ENCODE measurements at regions not wholly inside any gene's neighbourhood (a gene's known extent, or its start where the extent isn't known, plus 50 kb on each side); places are given as distances from the start of the nearest gene placed in this dataset.
"Not testable (repeated sequence)": the region's sequence is repeated elsewhere in the genome, so short reads cannot be mapped to it uniquely, and the experiment has no call there.

- no peak for DNase-seq (ENCODE audit: low read depth)
Observed at GRCh38 chr14:45976001-45976400, 675.6 kb downstream of the RPL10L start.

GRCh38 chr14:45972416-45972815 is 679.2 kb downstream of the RPL10L start:
- no peak for DNase-seq (ENCODE audit: low read depth)

- DNase-seq (ENCODE audit: low read depth) = no peak
Observed at GRCh38 chr14:45970621-45971020, 681.0 kb downstream of the RPL10L start.

GRCh38 chr14:45968037-45968436 is 683.5 kb downstream of the RPL10L start:
- DNase-seq (ENCODE audit: low read depth) = no peak

- DNase-seq (ENCODE audit: low read depth) = no peak
Observed at GRCh38 chr14:45949479-45949878, 696.5 kb upstream of the MIS18BP1 start.

GRCh38 chr14:45947830-45948229 is 694.8 kb upstream of the MIS18BP1 start:
- DNase-seq (ENCODE audit: low read depth) = no peak

GRCh38 chr14:45946251-45946650 is 693.2 kb upstream of the MIS18BP1 start:
- DNase-seq (ENCODE audit: low read depth) = no peak

GRCh38 chr14:45940318-45940717 is 687.3 kb upstream of the MIS18BP1 start:
- DNase-seq (ENCODE audit: low read depth) = no peak

- DNase-seq (ENCODE audit: low read depth) = no peak
Observed at GRCh38 chr14:45939572-45939971, 686.6 kb upstream of the MIS18BP1 start.

GRCh38 chr14:45919995-45920394 is 667.0 kb upstream of the MIS18BP1 start:
- not testable (repeated sequence) for DNase-seq (ENCODE audit: low read depth)

GRCh38 chr14:45916340-45916953 is 663.4 kb upstream of the MIS18BP1 start:
- DNase-seq (ENCODE audit: low read depth) = no peak

GRCh38 chr14:45907782-45908181 is 654.8 kb upstream of the MIS18BP1 start:
- no peak for DNase-seq (ENCODE audit: low read depth)

GRCh38 chr14:45906257-45906656 is 653.3 kb upstream of the MIS18BP1 start:
- no peak for DNase-seq (ENCODE audit: low read depth)

- DNase-seq (ENCODE audit: low read depth) = no peak
Observed at GRCh38 chr14:45905672-45906071, 652.7 kb upstream of the MIS18BP1 start.

GRCh38 chr14:45904314-45904713 is 651.3 kb upstream of the MIS18BP1 start:
- no peak for DNase-seq (ENCODE audit: low read depth)

GRCh38 chr14:45902241-45902640 is 649.2 kb upstream of the MIS18BP1 start:
- DNase-seq (ENCODE audit: low read depth) = no peak

GRCh38 chr14:45897439-45897838 is 644.4 kb upstream of the MIS18BP1 start:
- DNase-seq (ENCODE audit: low read depth) = no peak

GRCh38 chr14:45893127-45893526 is 640.1 kb upstream of the MIS18BP1 start:
- DNase-seq (ENCODE audit: low read depth) = no peak

- no peak for DNase-seq (ENCODE audit: low read depth)
Observed at GRCh38 chr14:45891417-45892080, 638.5 kb upstream of the MIS18BP1 start.

- DNase-seq (ENCODE audit: low read depth) = not testable (repeated sequence)
Observed at GRCh38 chr14:45888766-45889285, 635.8 kb upstream of the MIS18BP1 start.

GRCh38 chr14:45877981-45878380 is 625.0 kb upstream of the MIS18BP1 start:
- DNase-seq (ENCODE audit: low read depth) = no peak

GRCh38 chr14:45868863-45869262 is 615.9 kb upstream of the MIS18BP1 start:
- no peak for DNase-seq (ENCODE audit: low read depth)

GRCh38 chr14:45868377-45868776 is 615.4 kb upstream of the MIS18BP1 start:
- DNase-seq (ENCODE audit: low read depth) = no peak
